PC-9 (cell line): ENCODE measurements at regions not wholly inside any gene's neighbourhood (a gene's known extent, or its start where the extent isn't known, plus 50 kb on each side); places are given as distances from the start of the nearest gene placed in this dataset.

Source experiments
- CTCF ChIP-seq: fragments of 200-600 bp; sonication (generic); conservative IDR thresholded peaks from 2 replicates; pipeline ENCODE4 v1.6.1; 2017; ENCODE audit warnings: mixed run types, antibody characterized with exemption, mild to moderate bottlenecking, moderate library complexity
- EZH2 ChIP-seq: fragments of 200-600 bp; sonication (generic); IDR thresholded peaks from 2 replicates; pipeline ENCODE4 v1.8.0; 2017; ENCODE audit warnings: antibody characterized with exemption, low read depth

DNA sequence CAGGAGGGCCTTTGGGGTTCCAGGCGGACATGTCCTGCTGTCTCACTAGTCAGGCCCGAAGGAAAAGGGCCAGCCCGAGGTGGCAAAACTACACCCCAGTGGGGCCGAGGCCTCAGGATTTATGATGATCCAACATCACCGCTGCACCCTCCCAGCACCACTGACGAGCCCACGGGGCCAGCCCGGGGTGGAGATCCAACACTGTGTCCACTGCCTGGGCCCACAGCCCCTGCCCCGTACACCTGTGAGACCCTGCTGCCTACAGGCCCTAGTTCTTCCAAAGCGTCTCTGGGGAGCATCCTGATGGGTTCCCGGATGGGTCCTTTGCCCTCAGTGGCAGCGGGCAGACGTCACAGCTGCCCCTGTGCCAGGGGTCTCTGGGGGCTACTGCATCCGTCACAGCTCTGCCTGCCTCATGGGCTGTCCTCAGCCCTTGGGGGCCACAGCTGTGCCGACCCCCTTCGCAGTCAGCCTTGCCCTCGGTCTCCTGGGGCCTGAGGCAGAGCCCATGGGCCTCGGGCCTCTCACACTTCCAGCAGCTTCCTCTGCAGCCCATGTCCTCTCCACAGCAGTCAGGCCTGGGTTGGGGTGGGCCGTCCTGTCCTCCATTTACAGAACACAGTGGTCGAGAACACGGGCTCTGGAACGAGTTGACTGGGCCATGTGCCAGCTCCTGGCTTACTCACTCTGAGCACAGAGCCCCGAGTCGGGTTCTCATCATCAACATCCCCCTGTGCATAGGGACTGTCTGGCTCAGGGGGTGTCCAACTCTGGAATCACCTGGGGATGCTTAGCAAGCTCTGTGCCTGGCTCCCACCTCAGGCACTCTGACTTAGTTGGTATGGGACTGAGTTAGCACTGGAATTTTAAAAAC, 64.9 kb downstream of the FOXL3 start:
- TF ChIP-seq CTCF, result no peak
- TF ChIP-seq EZH2, result no peak
